K562 (cell line): ENCODE measurements at regions not wholly inside any gene's neighbourhood (a gene's known extent, or its start where the extent isn't known, plus 50 kb on each side); places are given as distances from the start of the nearest gene placed in this dataset.

Experiments used
- BRF1 ChIP-seq: IDR thresholded peaks from 3 replicates; pipeline ENCODE4 v1.6.1; 2011; ENCODE audit warnings: borderline replicate concordance, mild to moderate bottlenecking; ENCODE audit not compliant: insufficient read length; ENCODE audit errors: extremely low read depth
- CAMTA2 ChIP-seq: fragments of 250-450 bp; sonication (Bioruptor Pico); conservative IDR thresholded peaks from 2 replicates; pipeline ENCODE4 v1.5.1; 2022
- CGGBP1 ChIP-seq: fragments of 250-450 bp; sonication (Bioruptor Pico); IDR thresholded peaks from 2 replicates; pipeline ENCODE4 v1.9.0; 2021; ENCODE audit warnings: mild to moderate bottlenecking
- CHD1 ChIP-seq: fragments of 200-600 bp; sonication (generic); IDR thresholded peaks from one replicate; pipeline ENCODE4 v1.6.1; 2012; ENCODE audit warnings: mild to moderate bottlenecking, moderate library complexity, low read length, inconsistent platforms
- CREB3 ChIP-seq: fragments of 450-650 bp; conservative IDR thresholded peaks from 2 replicates; pipeline ENCODE4 v1.6.1; 2016; ENCODE audit warnings: missing genetic modification characterization, low read depth, mild to moderate bottlenecking, missing compliant biosample characterization, moderate library complexity
- CREBBP ChIP-seq: IDR thresholded peaks from one replicate; pipeline ENCODE4 v1.6.1; 2012; ENCODE audit warnings: low read depth, mild to moderate bottlenecking, control low read depth, inconsistent platforms, low read length
- CREM ChIP-seq: IDR thresholded peaks from 2 replicates; pipeline ENCODE4 v1.6.1; 2014; ENCODE audit warnings: antibody characterized with exemption, low read depth
- HDAC2 ChIP-seq: fragments of 450-650 bp; IDR thresholded peaks from 2 replicates; pipeline ENCODE4 v1.6.1; 2016; ENCODE audit warnings: mild to moderate bottlenecking
- MXD1 ChIP-seq: fragments of 250-450 bp; sonication (Bioruptor Pico); IDR thresholded peaks from 2 replicates; pipeline ENCODE4 v1.8.0; 2021; ENCODE audit warnings: borderline replicate concordance, mild to moderate bottlenecking, moderate library complexity; ENCODE audit not compliant: poor library complexity, severe bottlenecking
- NCOA2 ChIP-seq, 2 experiments: fragments of 450-650 bp; IDR thresholded peaks; 2 replicates each; pipeline ENCODE4 v1.6.1; 2018; ENCODE audit warnings: mild to moderate bottlenecking in 2 of 2, moderate library complexity in 1 of 2; ENCODE audit not compliant: partially characterized antibody in 2 of 2
- NCOA6 ChIP-seq: fragments of 450-650 bp; IDR thresholded peaks from 2 replicates; pipeline ENCODE4 v1.6.1; 2017; ENCODE audit warnings: mild to moderate bottlenecking
- NKRF ChIP-seq: fragments of 450-650 bp; IDR thresholded peaks from 2 replicates; pipeline ENCODE4 v1.6.1; 2016; ENCODE audit warnings: borderline replicate concordance
- POU5F1 ChIP-seq: fragments of 150-350 bp; IDR thresholded peaks from 2 replicates; pipeline ENCODE4 v1.6.1; 2014; ENCODE audit warnings: borderline replicate concordance, low read length, low read depth, mild to moderate bottlenecking; ENCODE audit not compliant: partially characterized antibody
- SAP30 ChIP-seq: fragments of 200-600 bp; sonication (generic); IDR thresholded peaks from 2 replicates; pipeline ENCODE4 v1.6.1; 2012; ENCODE audit warnings: borderline replicate concordance, low read depth, mild to moderate bottlenecking, moderate library complexity, low read length, control low read depth, inconsistent platforms; ENCODE audit not compliant: insufficient read depth, poor library complexity, severe bottlenecking
- SMAD4 ChIP-seq: fragments of 250-450 bp; sonication (Bioruptor Pico); conservative IDR thresholded peaks from 2 replicates; pipeline ENCODE4 v1.8.0; 2021; ENCODE audit warnings: inconsistent platforms, mild to moderate bottlenecking, moderate library complexity
- SNRNP70 ChIP-seq: fragments of 200-400 bp; formaldehyde crosslinking; optimal IDR thresholded peaks from 2 replicates; pipeline ENCODE3; 2017; ENCODE audit warnings: low read depth, low read length
- TEAD4 ChIP-seq, 2 experiments: sonication (generic) in 1 of 2; formaldehyde crosslinking in 1 of 2; IDR thresholded peaks; 2 replicates each; pipeline versions ENCODE4 v1.6.1 to v1.8.0; 2012 to 2022; ENCODE audit warnings: borderline replicate concordance in 1 of 2, inconsistent platforms in 1 of 2, low read length in 1 of 2, mild to moderate bottlenecking in 1 of 2, missing genetic modification reagents in 1 of 2
- TFAP4 ChIP-seq: sonication (generic); formaldehyde crosslinking; IDR thresholded peaks from 2 replicates; pipeline ENCODE4 v1.8.0; 2022; ENCODE audit warnings: missing genetic modification reagents, mild to moderate bottlenecking, moderate library complexity, borderline replicate concordance
- ZBTB34 ChIP-seq: fragments of 250-450 bp; sonication (Bioruptor Pico); IDR thresholded peaks from 2 replicates; pipeline ENCODE4 v1.8.0; 2021; ENCODE audit warnings: mild to moderate bottlenecking, moderate library complexity
- ZNF589 ChIP-seq: fragments of 200-800 bp; sonication (Bioruptor generic); IDR thresholded peaks from 2 replicates; pipeline ENCODE4 v1.6.1; 2016; ENCODE audit warnings: low read depth, missing genetic modification characterization, missing compliant biosample characterization

DNA sequence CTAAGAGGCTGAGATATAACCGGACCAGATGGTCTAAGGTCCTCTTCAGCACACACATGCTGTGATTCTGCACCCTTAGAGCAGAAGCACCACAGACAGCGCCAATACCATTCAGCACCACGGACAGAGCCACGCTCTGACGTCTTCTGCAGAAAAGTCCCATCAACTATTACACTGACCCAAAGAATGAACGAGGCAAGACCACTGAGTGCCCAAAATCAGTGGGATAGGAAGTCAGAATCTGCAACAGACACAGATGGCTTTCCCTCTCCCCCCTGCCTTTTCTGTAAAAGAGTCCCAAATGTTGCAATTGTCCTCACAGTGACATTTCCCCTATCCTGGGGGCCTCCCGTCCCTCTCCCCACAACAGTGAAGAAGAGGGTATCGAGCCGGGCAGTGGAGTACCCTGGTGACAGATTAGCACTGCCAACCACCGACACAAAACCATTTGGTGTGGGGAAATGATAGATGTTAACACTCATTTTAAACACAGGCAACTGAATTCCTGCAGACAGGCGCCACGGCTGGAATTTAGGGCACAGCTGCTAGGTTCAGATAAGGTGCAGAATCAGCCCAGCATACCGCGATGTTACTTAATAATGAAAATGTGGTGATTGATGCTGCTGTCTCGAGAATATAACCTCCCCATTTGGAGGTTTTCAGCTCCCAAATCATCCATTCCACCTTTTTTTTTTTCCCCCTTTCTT lies 66.6 kb upstream of the CTNNBL1 start (continued):
- TF ChIP-seq POU5F1: no peak
- TF ChIP-seq CGGBP1 (CRISPR knock-in tag): no peak
- peak; percentile 96 for TF ChIP-seq CREM
- TF ChIP-seq HDAC2: peak; percentile 85; the same call in 1 of the 2 replicates
- peak; percentile 81 for TF ChIP-seq TEAD4 (IDR thresholded peaks at IDR 0.05; ENCODE audit: low read length)
- TF ChIP-seq TEAD4 (CRISPR knock-in tag; IDR thresholded peaks at IDR 0.05; ENCODE audit: borderline replicate concordance): no peak
- TF ChIP-seq TFAP4 (CRISPR knock-in tag): peak; percentile 67
- no peak for TF ChIP-seq SNRNP70
- no peak for TF ChIP-seq BRF1
- TF ChIP-seq NCOA6: peak; percentile 97
- no peak for TF ChIP-seq CAMTA2 (CRISPR knock-in tag)
- peak; percentile 46 for TF ChIP-seq SAP30
- peak; percentile 55; the same call in 1 of the 2 replicates for TF ChIP-seq NKRF
- TF ChIP-seq CREBBP: no peak
- TF ChIP-seq CREB3 (tag): peak; percentile 85
- TF ChIP-seq ZBTB34 (CRISPR knock-in tag): no peak
- no peak for TF ChIP-seq MXD1
- TF ChIP-seq ZNF589 (CRISPR knock-in tag): 0 out of 2 replicates have a peak, but pooled peaks have one; percentile 32
- peak; percentile 18; the same call in 1 of the 2 replicates for TF ChIP-seq SMAD4
- no peak for TF ChIP-seq NCOA2 (IDR thresholded peaks at IDR 0.05; ENCODE audit: partially characterized antibody in 2 of 2)
- no peak for TF ChIP-seq CHD1
